MM.1S (cell line): ENCODE measurements at regions not wholly inside any gene's neighbourhood (a gene's known extent, or its start where the extent isn't known, plus 50 kb on each side); places are given as distances from the start of the nearest gene placed in this dataset.
A peak's percentile ranks its signal among the peaks of the same experiment; 100 is the strongest.
"Not testable (repeated sequence)": the region's sequence is repeated elsewhere in the genome, so short reads cannot be mapped to it uniquely, and the experiment has no call there.

ENCODE experiments used
- DNase-seq: peaks from one replicate; pipeline ENCODE4 v3.0.0-alpha.2; 2015
- H2AFZ ChIP-seq: fragments of 300-600 bp; sonication (generic); 2 replicates; pipeline ENCODE4 v1.6.0; 2016; ENCODE audit warnings: antibody characterized with exemption, low read length
- H3F3A ChIP-seq: fragments of 300-600 bp; sonication (generic); 2 replicates; pipeline ENCODE4 v1.6.1; 2016; ENCODE audit warnings: mild to moderate bottlenecking, antibody characterized with exemption, low read length, moderate library complexity, mixed read lengths; ENCODE audit not compliant: insufficient read depth
- H3K27ac ChIP-seq: fragments of 300-600 bp; sonication (generic); 2 replicates; pipeline ENCODE4 v1.5.1; 2016; ENCODE audit warnings: mild to moderate bottlenecking, low read length
- H3K27me3 ChIP-seq: fragments of 300-600 bp; sonication (generic); replicated peaks from 2 replicates; pipeline ENCODE4 v1.6.0; 2016; ENCODE audit warnings: low read length; ENCODE audit not compliant: insufficient read depth
- H3K36me3 ChIP-seq: fragments of 300-600 bp; sonication (generic); replicated peaks from 2 replicates; pipeline ENCODE4 v1.6.1; 2016; ENCODE audit warnings: mild to moderate bottlenecking, low read length, mixed read lengths; ENCODE audit not compliant: insufficient read depth
- H3K4me1 ChIP-seq: fragments of 300-600 bp; sonication (generic); 2 replicates; pipeline ENCODE4 v1.6.1; 2016; ENCODE audit warnings: low read length, mixed read lengths
- H3K4me2 ChIP-seq: fragments of 300-600 bp; sonication (generic); 2 replicates; pipeline ENCODE4 v1.6.0; 2016; ENCODE audit warnings: low read depth, low read length
- H3K4me3 ChIP-seq: fragments of 300-600 bp; sonication (generic); 2 replicates; pipeline ENCODE4 v1.5.1; 2016; ENCODE audit warnings: low read length, mixed read lengths
- H3K79me2 ChIP-seq: fragments of 300-600 bp; sonication (generic); 2 replicates; pipeline ENCODE4 v1.6.1; 2016; ENCODE audit warnings: mixed run types, low read length, mixed read lengths
- H3K9ac ChIP-seq: fragments of 300-600 bp; sonication (generic); 2 replicates; pipeline ENCODE4 v1.6.1; 2016; ENCODE audit warnings: low read length, mixed read lengths
- H3K9me2 ChIP-seq: fragments of 300-600 bp; sonication (generic); replicated peaks from 2 replicates; pipeline ENCODE4 v1.6.1; 2016; ENCODE audit warnings: mild to moderate bottlenecking, low read length, mixed read lengths; ENCODE audit not compliant: insufficient read depth
- H3K9me3 ChIP-seq: fragments of 300-600 bp; sonication (generic); replicated peaks from 2 replicates; pipeline ENCODE4 v1.6.1; 2016; ENCODE audit warnings: mild to moderate bottlenecking, low read length, mixed read lengths; ENCODE audit not compliant: insufficient read depth
- H4K20me1 ChIP-seq: fragments of 300-600 bp; sonication (generic); 2 replicates; pipeline ENCODE4 v1.6.1; 2016; ENCODE audit warnings: mild to moderate bottlenecking, low read length, moderate library complexity, mixed read lengths; ENCODE audit not compliant: insufficient read depth
- CTCF ChIP-seq: fragments of 300-600 bp; sonication (generic); IDR thresholded peaks from 2 replicates; pipeline ENCODE4 v1.5.1; 2016; ENCODE audit warnings: antibody characterized with exemption, low read length, mixed read lengths
- EZH2 ChIP-seq: fragments of 300-600 bp; sonication (generic); optimal IDR thresholded peaks from 2 replicates; pipeline ENCODE3; 2017; ENCODE audit warnings: low read depth, mild to moderate bottlenecking, antibody characterized with exemption, low read length, mixed read lengths
- EZH2phosphoT487 ChIP-seq: fragments of 300-600 bp; sonication (generic); IDR thresholded peaks from 2 replicates; pipeline ENCODE4 v1.6.1; 2018; ENCODE audit warnings: antibody characterized with exemption, low read length

GRCh38 chr2:90218534-90218933 lies 1527.1 kb downstream of the RPIA start:
- not testable (repeated sequence) for H3K79me2 ChIP-seq, DNase-seq, H3K4me3 ChIP-seq, H3K36me3 ChIP-seq, H3K27ac ChIP-seq, H3K4me2 ChIP-seq, H3K4me1 ChIP-seq, H4K20me1 ChIP-seq, H3F3A ChIP-seq, H3K27me3 ChIP-seq, H2AFZ ChIP-seq, H3K9ac ChIP-seq, H3K9me3 ChIP-seq, H3K9me2 ChIP-seq

GRCh38 chr2:90220623-90221299 lies 1529.3 kb downstream of the RPIA start:
- H3K4me3 ChIP-seq, H3K9ac ChIP-seq: not testable (repeated sequence)

GRCh38 chr2:90221300-90221651 lies 1529.8 kb downstream of the RPIA start:
- no peak for DNase-seq
- H3K4me3 ChIP-seq: no peak overlapping the region
- no peaks in the 10 kb centered on the region for H3K79me2 ChIP-seq
- no peak overlapping the region for H2AFZ ChIP-seq
- no peak overlapping the region for H3K4me2 ChIP-seq
- H3K27ac ChIP-seq: no peak overlapping the region
- no peaks in the 10 kb centered on the region for H3K9me3 ChIP-seq
- no peaks in the 10 kb centered on the region for H3K9me2 ChIP-seq
- no peaks in the 10 kb centered on the region for H3K36me3 ChIP-seq
- no peaks in the 10 kb centered on the region for H3K4me1 ChIP-seq
- H3K27me3 ChIP-seq: no peaks in the 10 kb centered on the region
- no peak overlapping the region for H3K9ac ChIP-seq
- H3F3A ChIP-seq: no peaks in the 10 kb centered on the region
- TF ChIP-seq CTCF (no peak), EZH2 (no peak), EZH2phosphoT487 (no peak)
- H4K20me1 ChIP-seq: no peaks in the 10 kb centered on the region

More at GRCh38 chr2:90220623-90221299, 1529.3 kb downstream of the RPIA start:
- H4K20me1 ChIP-seq, H2AFZ ChIP-seq, H3K9me3 ChIP-seq, H3K4me1 ChIP-seq, H3K9me2 ChIP-seq, H3K27ac ChIP-seq, H3K36me3 ChIP-seq, H3K4me2 ChIP-seq, H3K79me2 ChIP-seq, H3F3A ChIP-seq, H3K27me3 ChIP-seq: not testable (repeated sequence)
- DNase-seq: peak; percentile 19

- not testable (repeated sequence) for H3K9me3 ChIP-seq, H4K20me1 ChIP-seq, H3K9me2 ChIP-seq, H2AFZ ChIP-seq, H3K27me3 ChIP-seq, H3K27ac ChIP-seq, H3K9ac ChIP-seq, H3K4me2 ChIP-seq, H3K79me2 ChIP-seq, H3K4me3 ChIP-seq, H3K36me3 ChIP-seq, H3F3A ChIP-seq, H3K4me1 ChIP-seq, DNase-seq
Measured at GRCh38 chr2:90224767-90225166, 1533.3 kb downstream of the RPIA start.

GRCh38 chr2:90226465-90227072 lies 1535.1 kb downstream of the RPIA start:
- not testable (repeated sequence) for H4K20me1 ChIP-seq, H3K27me3 ChIP-seq, H3K4me3 ChIP-seq, H3K4me1 ChIP-seq, H3K9me3 ChIP-seq, H3K9ac ChIP-seq, H3F3A ChIP-seq, H3K4me2 ChIP-seq, H2AFZ ChIP-seq, H3K27ac ChIP-seq, H3K36me3 ChIP-seq, H3K79me2 ChIP-seq, H3K9me2 ChIP-seq, DNase-seq
- TF ChIP-seq CTCF: 0 out of 2 replicates have a peak, but pooled peaks have one; percentile 5

- not testable (repeated sequence) for H2AFZ ChIP-seq, H3K27me3 ChIP-seq, H3K4me2 ChIP-seq, DNase-seq, H3K9me3 ChIP-seq, H3K79me2 ChIP-seq, H3K27ac ChIP-seq, H3F3A ChIP-seq, H3K4me1 ChIP-seq, H3K9me2 ChIP-seq, H3K36me3 ChIP-seq, H3K9ac ChIP-seq, H4K20me1 ChIP-seq, H3K4me3 ChIP-seq
Measured at GRCh38 chr2:90231199-90231598, 1539.7 kb downstream of the RPIA start.
